DMS 273 (cell line): ENCODE measurements at regions not wholly inside any gene's neighbourhood (a gene's known extent, or its start where the extent isn't known, plus 50 kb on each side); places are given as distances from the start of the nearest gene placed in this dataset.

ENCODE experiments used
- DNase-seq: peaks from one replicate; lab custom pipeline; 2025; ENCODE audit not compliant: unreplicated experiment; lab: John Stamatoyannopoulos, UW

GRCh38 chr13:53466576-53466975 lies 438.0 kb downstream of the OLFM4 start:
- no peak for DNase-seq

- no peak for DNase-seq
These were observed 444.8 kb downstream of the OLFM4 start for GRCh38 chr13:53473397-53473796.

GRCh38 chr13:53474878-53475277 lies 446.3 kb downstream of the OLFM4 start:
- no peak for DNase-seq

GRCh38 chr13:53490752-53491151 lies 462.1 kb downstream of the OLFM4 start:
- DNase-seq, result no peak

GRCh38 chr13:53494406-53494805 lies 465.8 kb downstream of the OLFM4 start:
- DNase-seq, result no peak

GRCh38 chr13:53499576-53500133 lies 471.0 kb downstream of the OLFM4 start:
- peak; percentile 0 for DNase-seq

- DNase-seq, result no peak
These were observed 472.8 kb downstream of the OLFM4 start for GRCh38 chr13:53501387-53501786.

GRCh38 chr13:53507741-53508140 lies 479.1 kb downstream of the OLFM4 start:
- DNase-seq, result no peak

GRCh38 chr13:53512635-53513034 lies 484.0 kb downstream of the OLFM4 start:
- DNase-seq, result no peak

GRCh38 chr13:53513226-53513625 lies 484.6 kb downstream of the OLFM4 start:
- DNase-seq, result no peak

- DNase-seq, result no peak
These were observed 491.5 kb downstream of the OLFM4 start for GRCh38 chr13:53520132-53520531.

- DNase-seq, result no peak
These were observed 493.4 kb downstream of the OLFM4 start for GRCh38 chr13:53522034-53522433.

GRCh38 chr13:53537586-53537985 lies 509.0 kb downstream of the OLFM4 start:
- no peak for DNase-seq

- no peak for DNase-seq
These were observed 516.8 kb downstream of the OLFM4 start for GRCh38 chr13:53545340-53545941.

- no peak for DNase-seq
These were observed 531.9 kb downstream of the OLFM4 start for GRCh38 chr13:53560556-53560955.

- no peak for DNase-seq
These were observed 533.8 kb downstream of the OLFM4 start for GRCh38 chr13:53562419-53562818.

GRCh38 chr13:53568491-53568890 lies 539.9 kb downstream of the OLFM4 start:
- DNase-seq, result no peak

- no peak for DNase-seq
These were observed 540.8 kb downstream of the OLFM4 start for GRCh38 chr13:53569453-53569852.

GRCh38 chr13:53601113-53601512 lies 572.5 kb downstream of the OLFM4 start:
- DNase-seq, result no peak

- DNase-seq, result no peak
These were observed 576.7 kb downstream of the OLFM4 start for GRCh38 chr13:53605326-53605725.

- DNase-seq, result no peak
These were observed 583.6 kb downstream of the OLFM4 start for GRCh38 chr13:53612200-53612599.

- DNase-seq, result no peak
These were observed 593.8 kb downstream of the OLFM4 start for GRCh38 chr13:53622456-53622855.

- no peak for DNase-seq
These were observed 594.5 kb downstream of the OLFM4 start for GRCh38 chr13:53623146-53623545.
